GM19397 (cell line): ENCODE measurements at regions not wholly inside any gene's neighbourhood (a gene's known extent, or its start where the extent isn't known, plus 50 kb on each side); places are given as distances from the start of the nearest gene placed in this dataset.

Source experiments
- ATAC-seq: cut with Tn5 transposase; IDR thresholded peaks from one replicate; pipeline ENCODE4 v1.9.1; 2021; ENCODE audit warnings: mild to moderate bottlenecking, moderate library complexity; ENCODE audit not compliant: unreplicated experiment

DNA sequence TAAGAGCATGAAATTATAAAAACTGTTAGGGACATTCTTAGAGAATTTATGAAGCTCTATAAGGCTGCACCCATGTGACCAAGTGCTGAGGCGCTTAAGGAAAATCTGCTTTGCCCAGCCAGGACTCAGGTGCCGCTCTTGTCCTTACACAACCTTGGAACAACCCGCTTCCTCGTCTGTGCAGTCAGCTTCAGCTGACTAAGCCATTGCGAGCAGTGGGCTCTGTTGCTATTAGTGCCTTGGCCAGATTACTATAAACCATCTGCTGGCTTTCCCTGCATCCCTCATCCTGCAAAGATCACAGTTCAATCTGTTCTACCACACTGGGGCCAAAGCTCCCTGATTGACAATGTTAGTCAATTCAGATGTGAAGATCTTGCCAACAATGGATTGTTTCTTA is 89.1 kb upstream of the E2F3 start:
- ATAC-seq, result no peak

- ATAC-seq, result no peak
Measured at GRCh38 chr6:20313051-20313450, 88.6 kb upstream of the E2F3 start.

DNA sequence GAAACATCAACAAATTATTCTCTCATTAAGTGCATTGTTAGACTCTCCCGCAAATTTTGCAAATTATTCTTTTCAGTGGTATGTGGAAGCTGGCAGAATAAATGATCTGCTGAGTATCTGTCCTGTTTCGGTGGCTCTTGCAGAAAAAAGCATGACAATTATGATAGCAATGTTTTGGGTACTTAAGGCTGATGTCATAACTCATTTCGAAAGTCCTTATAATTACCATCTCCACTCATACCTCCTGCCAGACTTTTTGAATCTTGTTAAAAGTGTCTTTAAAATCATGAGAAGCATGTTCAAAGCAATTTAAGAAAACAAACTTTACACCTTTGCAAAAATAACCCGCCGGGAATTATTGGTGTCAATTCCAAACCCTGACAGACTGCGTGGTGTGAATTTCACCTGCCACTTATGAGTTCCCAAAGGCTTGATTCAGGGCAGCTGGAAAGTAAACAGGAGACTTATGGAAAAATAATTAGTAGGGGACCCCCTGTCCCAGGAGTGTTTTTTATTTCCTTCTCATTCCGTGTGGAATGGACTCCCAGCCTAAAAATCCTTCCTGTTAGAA is 87.6 kb upstream of the E2F3 start:
- no peak for ATAC-seq

GRCh38 chr6:20314866-20315845 is 86.5 kb upstream of the E2F3 start:
- ATAC-seq, result no peak

GRCh38 chr6:20317430-20317829 is 84.2 kb upstream of the E2F3 start:
- no peak for ATAC-seq

- no peak for ATAC-seq
Measured at GRCh38 chr6:20318851-20319387, 82.8 kb upstream of the E2F3 start.

DNA sequence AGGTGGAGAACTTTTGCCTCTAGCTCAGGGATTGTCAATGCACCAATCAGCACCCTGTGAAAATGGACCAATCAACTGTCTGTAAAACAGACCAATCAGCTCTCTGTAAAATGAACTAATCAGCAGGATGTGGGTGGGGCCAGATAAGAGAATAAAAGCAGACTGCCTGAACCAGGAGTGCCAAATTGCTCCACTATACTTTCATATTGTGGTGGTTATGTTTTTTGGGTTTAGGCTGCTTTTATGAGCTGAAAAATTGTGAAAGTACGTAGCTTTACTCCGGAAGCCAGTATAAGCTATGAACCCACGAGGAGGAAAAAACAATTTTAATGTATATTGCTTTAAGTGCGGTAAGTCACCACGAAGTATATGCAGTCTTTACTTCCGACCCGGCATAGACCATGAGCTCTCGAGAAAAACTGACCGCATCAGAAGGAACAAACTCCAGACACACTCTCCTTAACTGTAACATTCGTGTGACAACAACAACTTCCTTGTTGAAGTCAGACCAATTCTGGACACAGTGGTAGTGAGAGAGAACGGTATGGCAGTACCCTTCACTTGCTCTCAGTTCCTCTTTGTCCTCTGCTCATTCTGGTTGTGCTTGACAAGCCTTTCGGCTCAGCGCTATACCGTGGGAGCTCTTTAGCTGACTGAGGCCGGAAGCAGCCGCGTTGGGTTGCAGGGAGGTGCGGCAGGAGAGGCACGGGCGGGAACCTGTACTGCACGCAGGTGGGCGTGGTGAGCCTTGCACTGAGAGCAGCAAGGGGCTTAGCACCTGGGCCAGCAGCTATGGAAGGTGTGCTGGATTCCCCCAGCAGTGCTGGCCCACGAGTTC is 81.9 kb upstream of the E2F3 start:
- ATAC-seq, result peak; percentile 98

DNA sequence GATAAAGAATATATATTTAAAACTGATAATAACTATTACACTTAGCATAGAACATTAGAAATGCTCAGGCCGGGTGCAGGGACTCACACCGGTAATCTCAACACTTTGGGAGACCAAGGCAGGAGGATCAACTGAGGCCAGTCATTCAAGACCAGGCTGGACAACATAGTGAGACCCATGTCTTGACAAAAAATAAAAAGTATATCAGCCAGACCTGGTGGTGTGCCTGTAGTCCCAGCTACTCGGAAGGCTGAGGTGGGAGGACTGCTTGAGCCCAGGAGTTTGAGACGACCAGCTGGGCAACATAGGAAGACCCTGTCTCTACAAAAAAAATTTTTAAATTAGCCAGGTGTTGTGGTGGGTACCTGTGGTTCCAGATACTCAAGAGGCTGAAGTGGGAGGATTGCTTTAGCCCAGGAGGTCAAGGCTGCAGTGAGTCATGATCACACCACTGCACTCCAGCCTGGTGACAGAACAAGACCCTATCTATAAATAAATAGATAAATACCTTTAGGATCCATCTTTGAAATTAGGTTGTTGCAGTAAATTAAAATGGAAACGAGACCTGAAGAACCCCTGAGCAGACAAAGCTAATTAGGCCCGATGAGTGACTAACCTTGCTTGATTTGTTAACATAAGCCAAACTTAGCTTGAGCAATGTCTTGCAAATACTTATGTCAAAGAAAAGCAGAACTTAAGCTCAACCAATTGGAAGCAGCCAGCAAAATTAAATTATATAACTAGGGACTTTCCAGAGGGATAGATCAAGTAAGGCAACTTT is 75.8 kb upstream of the E2F3 start:
- no peak for ATAC-seq

- no peak for ATAC-seq
Measured at GRCh38 chr6:20326422-20326728, 75.3 kb upstream of the E2F3 start.

DNA sequence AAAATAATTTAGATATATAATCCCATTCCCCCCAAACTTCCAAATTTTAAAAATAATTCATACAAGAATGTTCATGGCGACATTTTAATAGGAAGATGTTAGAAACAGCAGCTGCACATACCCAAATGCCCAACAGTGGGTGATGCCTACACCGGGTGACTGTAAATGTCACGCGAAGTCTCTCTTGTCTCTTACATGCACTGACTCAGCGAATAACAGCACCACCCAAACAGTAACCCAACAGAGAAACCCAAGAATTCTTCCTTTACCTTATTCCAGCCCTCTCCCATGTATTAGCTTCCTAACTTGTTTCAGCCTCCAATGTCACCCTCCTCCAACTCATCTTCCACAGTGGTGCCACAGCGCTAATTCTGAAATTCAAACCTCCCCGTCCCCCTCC is 74.5 kb upstream of the E2F3 start:
- ATAC-seq, result no peak

- ATAC-seq, result no peak
Measured at GRCh38 chr6:20328266-20328923, 73.3 kb upstream of the E2F3 start.

DNA sequence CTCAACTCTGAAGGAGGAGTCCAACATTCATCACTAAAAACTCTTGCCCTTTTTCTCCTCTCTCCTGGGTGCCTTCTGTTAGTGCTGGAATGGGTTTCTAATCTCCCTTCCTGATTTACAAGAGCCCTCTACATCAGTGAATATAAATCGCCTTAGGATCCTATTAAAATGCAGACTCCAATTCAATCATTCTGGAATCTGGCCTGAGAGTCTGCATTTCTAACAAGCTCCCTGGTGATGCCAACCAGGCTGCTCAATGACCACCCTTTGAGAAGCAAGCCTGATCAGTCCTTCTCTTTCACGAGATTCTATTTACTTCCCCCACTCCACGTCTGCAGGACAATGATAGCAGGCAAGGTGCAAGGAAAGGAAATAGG is 72.8 kb upstream of the E2F3 start:
- no peak for ATAC-seq

DNA sequence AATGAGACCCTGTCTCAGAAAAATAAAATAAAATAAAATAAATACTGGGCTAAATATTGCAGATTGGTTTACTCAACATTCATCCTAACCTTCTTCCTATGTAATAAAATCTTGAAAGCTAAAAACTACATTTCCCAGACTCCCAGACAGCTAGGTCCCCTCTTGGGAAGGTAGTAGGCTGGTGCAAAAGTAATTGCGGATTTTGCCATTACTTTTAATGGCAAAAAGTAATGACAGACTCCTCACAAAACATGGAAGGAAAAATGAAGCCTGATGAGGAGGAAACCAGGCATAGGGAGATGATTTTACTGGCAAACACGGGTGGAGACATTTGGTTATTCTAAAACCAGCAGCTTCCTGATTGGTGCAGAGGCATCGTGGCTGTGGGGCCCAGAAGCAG is 70.6 kb upstream of the E2F3 start:
- ATAC-seq, result no peak

GRCh38 chr6:20331625-20332024 is 70.1 kb upstream of the E2F3 start:
- no peak for ATAC-seq

GRCh38 chr6:20332441-20333006 is 69.2 kb upstream of the E2F3 start:
- no peak for ATAC-seq

GRCh38 chr6:20333721-20334269 is 67.9 kb upstream of the E2F3 start:
- no peak for ATAC-seq

DNA sequence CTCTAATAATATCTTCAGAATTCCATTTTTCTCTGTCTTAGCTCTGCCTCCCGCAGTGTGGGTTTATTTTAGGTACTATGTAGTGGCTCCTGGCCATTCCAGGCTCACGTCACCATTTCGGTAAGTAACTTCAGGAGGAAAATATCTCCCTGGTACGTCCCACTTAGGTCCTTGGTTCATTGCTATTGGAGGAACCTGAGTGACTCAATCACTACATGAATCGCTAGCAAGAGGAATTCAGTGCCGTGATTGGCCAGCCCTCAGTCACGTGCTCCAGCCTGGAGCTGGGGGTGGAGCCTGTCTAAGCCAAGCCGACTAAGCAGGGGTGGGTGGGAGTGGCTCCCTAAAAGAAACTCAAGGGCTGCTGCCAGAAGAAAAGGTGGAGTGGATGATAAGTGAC is 67.3 kb upstream of the E2F3 start:
- ATAC-seq, result no peak

- no peak for ATAC-seq
Measured at GRCh38 chr6:20334962-20335361, 66.7 kb upstream of the E2F3 start.

DNA sequence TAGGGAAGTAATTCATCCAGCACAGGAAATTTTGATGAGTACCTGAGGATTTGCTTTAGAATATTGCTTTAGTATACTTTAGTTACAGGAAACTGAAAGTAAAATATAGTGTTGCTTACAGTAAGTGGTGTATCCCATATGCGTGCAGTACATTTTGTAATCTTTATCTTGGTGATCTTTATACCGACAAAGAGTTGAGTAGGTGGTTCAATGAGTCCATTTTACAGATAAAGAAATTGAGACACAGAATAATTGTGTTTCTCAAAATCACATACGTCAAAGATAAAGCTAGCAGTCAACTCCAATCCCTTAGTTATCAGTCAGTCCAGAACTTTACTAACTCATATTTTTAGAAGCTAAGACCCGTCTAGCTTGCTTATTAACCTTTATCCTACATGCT is 65.8 kb upstream of the E2F3 start:
- ATAC-seq, result no peak

DNA sequence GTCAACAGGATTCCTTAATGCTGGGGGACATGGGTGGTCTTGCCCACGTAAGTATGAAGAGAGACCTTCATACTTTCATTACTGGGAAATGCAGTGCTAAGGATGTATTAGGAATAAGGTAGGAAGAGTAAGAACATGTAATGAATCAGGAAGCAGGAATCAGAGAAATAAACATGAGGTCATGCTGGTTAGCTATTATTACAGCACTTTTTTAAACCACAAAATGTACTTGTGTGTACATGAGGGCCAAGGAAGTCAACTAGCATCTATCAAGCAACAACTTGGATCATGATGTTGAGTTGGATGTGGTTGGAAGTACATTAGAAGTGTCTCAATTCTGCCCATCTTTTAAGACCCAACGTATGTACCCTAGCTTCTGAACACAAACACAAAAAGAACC is 63.5 kb upstream of the E2F3 start:
- ATAC-seq, result no peak
